Esophagus muscularis mucosa (tissue), 4 donors: ENCODE measurements at regions not wholly inside any gene's neighbourhood (a gene's known extent, or its start where the extent isn't known, plus 50 kb on each side); places are given as distances from the start of the nearest gene placed in this dataset.
A peak's percentile ranks its signal among the peaks of the same experiment; 100 is the strongest.

Experiments used
- DNase-seq: peaks from one replicate; pipeline ENCODE4 v3.0.0-alpha.2; 2017; ENCODE audit errors: extremely low spot score
- H3K27ac ChIP-seq, 4 donors: fragments of 200-600 bp; sonication (generic); replicated peaks in 1 of 4; 1 replicate in 3 of 4; 2 replicates in 1 of 4; pipeline ENCODE4 v1.5.1; 2016 to 2019; ENCODE audit warnings: mild to moderate bottlenecking in 1 of 4
- H3K27me3 ChIP-seq, 4 donors: fragments of 200-600 bp; sonication (generic); one replicate each; pipeline versions ENCODE4 v1.5.1 to v1.6.0; 2016 to 2019
- H3K36me3 ChIP-seq, 4 donors: fragments of 200-600 bp; sonication (generic); one replicate each; pipeline ENCODE4 v1.5.1; 2016 to 2019
- H3K4me1 ChIP-seq, 4 donors: fragments of 200-600 bp; sonication (generic); one replicate each; pipeline ENCODE4 v1.5.1; 2016 to 2019
- H3K4me3 ChIP-seq, 4 donors: fragments of 200-600 bp; sonication (generic); 1 replicate in 2 of 4; 2 replicates in 2 of 4; pipeline ENCODE4 v1.5.1; 2016 to 2019; ENCODE audit warnings: mild to moderate bottlenecking in 4 of 4, moderate library complexity in 1 of 4
- H3K9me3 ChIP-seq, 4 donors: fragments of 200-600 bp; sonication (generic); 1 replicate in 3 of 4; 2 replicates in 1 of 4; pipeline ENCODE4 v1.5.1; 2016 to 2019
- EP300 ChIP-seq: sonication (generic); formaldehyde crosslinking; IDR thresholded peaks from one replicate; pipeline ENCODE4 v1.6.1; 2017; ENCODE audit warnings: antibody characterized with exemption
- POLR2A ChIP-seq: fragments of 450-650 bp; IDR thresholded peaks from one replicate; pipeline ENCODE4 v1.6.1; 2017; ENCODE audit warnings: antibody characterized with exemption, moderate library complexity, mild to moderate bottlenecking, low read depth
- POLR2AphosphoS5 ChIP-seq, 2 donors: sonication (generic); formaldehyde crosslinking; IDR thresholded peaks; one replicate each; pipeline ENCODE4 v1.6.1; 2017; ENCODE audit warnings: antibody characterized with exemption in 2 of 2
- WGBS: methylation state at CpG from one replicate; pipeline ENCODE4 v1.1.5; 2018; 5-methylcytosine and 5-hydroxymethylcytosine counted together
- intact Hi-C: fragments of 100-400 bp; cut with DNase I; formaldehyde crosslinking; loops from one replicate; pipeline ENCODE4 v1.15.1; 2023
- TF ChIP-seq, protein P1 (sequence below), 3 experiments: fragments of 200-600 bp in 2 of 3; fragments of 450-650 bp in 1 of 3; sonication (generic) in 2 of 3; IDR thresholded peaks; one replicate each; pipeline ENCODE4 v1.5.1; 2017 to 2019; ENCODE audit warnings: antibody characterized with exemption in 3 of 3, mild to moderate bottlenecking in 2 of 3, moderate library complexity in 1 of 3

DNA sequence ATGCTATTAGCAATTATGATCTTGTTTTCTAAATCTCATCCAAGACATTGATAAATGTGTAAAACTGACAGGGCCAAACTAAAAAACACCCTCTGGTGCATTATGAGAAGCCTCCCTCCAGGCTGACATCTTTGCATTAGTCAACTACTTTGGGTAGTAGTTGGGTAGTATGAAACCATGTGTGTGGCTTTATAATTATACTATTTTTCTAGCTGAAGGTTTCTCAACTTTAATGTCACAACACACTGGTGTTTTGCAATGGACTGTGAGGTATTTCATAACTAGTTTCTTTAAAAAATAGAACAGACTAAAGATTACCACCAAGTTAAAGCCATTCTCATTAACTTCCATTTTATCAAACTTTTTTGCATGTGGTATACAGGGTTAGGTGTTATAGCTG, 73.1 kb upstream of the RBMS1 start:
- peaks cover 0 to under 1% (median 0%) of the 10 kb centered on the region in 4 donors for H3K9me3 ChIP-seq

DNA sequence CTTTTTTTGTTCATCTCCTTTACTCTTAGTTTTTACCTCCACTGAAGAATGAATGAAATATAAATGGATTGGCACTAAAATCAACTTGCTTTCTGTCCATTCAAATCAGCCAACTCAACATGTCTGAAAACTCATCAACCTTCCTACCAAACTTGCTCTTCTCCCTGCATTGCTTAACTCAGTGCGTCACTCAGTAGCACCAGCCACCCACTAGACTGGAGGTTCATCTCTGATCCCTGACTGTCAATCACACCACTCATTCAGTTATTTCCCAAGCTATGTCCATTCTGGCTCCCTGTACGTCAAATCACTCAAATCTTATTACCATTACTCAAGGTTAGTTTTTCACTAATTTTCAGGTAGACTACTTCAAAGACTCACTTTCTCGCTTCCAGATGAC, 75.2 kb upstream of the RBMS1 start:
- Histone ChIP-seq H3K27ac (no peak overlapping the region), H3K4me3 (no peak overlapping the region), H3K27me3 (no peaks in the 10 kb centered on the region), H3K36me3 (no peaks in the 10 kb centered on the region), H3K4me1 (peaks cover 0 to 5% (median 0%) of the 10 kb centered on the region in 4 donors), H3K9me3 (peaks cover 0 to 13% (median 6%) of the 10 kb centered on the region in 4 donors)
- DNase-seq: no peak
- intact Hi-C loops: no loop called here
- 92% methylated on average over 3 of the region's 3 CpGs for WGBS
- TF ChIP-seq POLR2A: no peak
- no peak for TF ChIP-seq EP300
- TF ChIP-seq POLR2AphosphoS5 (IDR thresholded peaks at IDR 0.05): no peak
- TF ChIP-seq, protein P1, sequence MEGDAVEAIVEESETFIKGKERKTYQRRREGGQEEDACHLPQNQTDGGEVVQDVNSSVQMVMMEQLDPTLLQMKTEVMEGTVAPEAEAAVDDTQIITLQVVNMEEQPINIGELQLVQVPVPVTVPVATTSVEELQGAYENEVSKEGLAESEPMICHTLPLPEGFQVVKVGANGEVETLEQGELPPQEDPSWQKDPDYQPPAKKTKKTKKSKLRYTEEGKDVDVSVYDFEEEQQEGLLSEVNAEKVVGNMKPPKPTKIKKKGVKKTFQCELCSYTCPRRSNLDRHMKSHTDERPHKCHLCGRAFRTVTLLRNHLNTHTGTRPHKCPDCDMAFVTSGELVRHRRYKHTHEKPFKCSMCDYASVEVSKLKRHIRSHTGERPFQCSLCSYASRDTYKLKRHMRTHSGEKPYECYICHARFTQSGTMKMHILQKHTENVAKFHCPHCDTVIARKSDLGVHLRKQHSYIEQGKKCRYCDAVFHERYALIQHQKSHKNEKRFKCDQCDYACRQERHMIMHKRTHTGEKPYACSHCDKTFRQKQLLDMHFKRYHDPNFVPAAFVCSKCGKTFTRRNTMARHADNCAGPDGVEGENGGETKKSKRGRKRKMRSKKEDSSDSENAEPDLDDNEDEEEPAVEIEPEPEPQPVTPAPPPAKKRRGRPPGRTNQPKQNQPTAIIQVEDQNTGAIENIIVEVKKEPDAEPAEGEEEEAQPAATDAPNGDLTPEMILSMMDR (IDR thresholded peaks at IDR 0.05): no peak

More for the DNA sequence above, 73.1 kb upstream of the RBMS1 start:
- Histone ChIP-seq H3K4me3 (no peak overlapping the region), H3K27me3 (no peaks in the 10 kb centered on the region), H3K4me1 (peaks cover 0 to 5% (median under 1%) of the 10 kb centered on the region in 4 donors), H3K27ac (no peak overlapping the region), H3K36me3 (no peaks in the 10 kb centered on the region)
- intact Hi-C loops: no loop called here
- TF ChIP-seq POLR2A (no peak), POLR2AphosphoS5 (IDR thresholded peaks at IDR 0.05) (peak in 1 of 2 donors; percentile 37), EP300 (no peak)
- TF ChIP-seq, protein P1 (IDR thresholded peaks at IDR 0.05): no peak
- no peak for DNase-seq

DNA sequence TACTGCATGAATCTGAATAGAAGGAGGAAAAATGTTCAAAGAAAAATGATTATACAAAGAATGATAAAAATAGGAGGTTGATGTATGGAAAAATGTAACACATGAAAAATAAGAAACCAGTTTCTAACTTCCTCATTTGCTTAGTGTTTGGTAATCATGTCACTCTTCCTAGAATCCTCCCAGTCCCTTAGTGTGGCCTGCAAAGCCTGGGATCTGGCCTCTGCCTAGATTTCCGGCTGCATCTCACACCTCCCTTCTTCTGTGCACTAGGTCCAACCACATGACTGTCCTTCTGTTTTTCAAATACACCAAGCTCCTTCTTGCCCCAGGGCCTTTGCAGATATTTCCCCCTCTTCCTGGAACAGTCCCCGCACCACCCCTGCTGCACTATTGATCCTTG, 76.8 kb upstream of the RBMS1 start:
- no peak for DNase-seq
- Histone ChIP-seq H3K4me3 (no peak overlapping the region), H3K36me3 (no peaks in the 10 kb centered on the region), H3K27me3 (no peaks in the 10 kb centered on the region), H3K4me1 (peaks cover 0 to 2% (median 0%) of the 10 kb centered on the region in 4 donors), H3K27ac (no peak overlapping the region), H3K9me3 (peaks cover 0 to 13% (median 6%) of the 10 kb centered on the region in 4 donors)
- intact Hi-C loops: no loop called here
- no peak for TF ChIP-seq EP300
- no peak for TF ChIP-seq POLR2AphosphoS5 (IDR thresholded peaks at IDR 0.05)
- TF ChIP-seq POLR2A: no peak
- TF ChIP-seq, protein P1 (IDR thresholded peaks at IDR 0.05): no peak
- WGBS: 81% methylated on average over 2 of the region's 2 CpGs

DNA sequence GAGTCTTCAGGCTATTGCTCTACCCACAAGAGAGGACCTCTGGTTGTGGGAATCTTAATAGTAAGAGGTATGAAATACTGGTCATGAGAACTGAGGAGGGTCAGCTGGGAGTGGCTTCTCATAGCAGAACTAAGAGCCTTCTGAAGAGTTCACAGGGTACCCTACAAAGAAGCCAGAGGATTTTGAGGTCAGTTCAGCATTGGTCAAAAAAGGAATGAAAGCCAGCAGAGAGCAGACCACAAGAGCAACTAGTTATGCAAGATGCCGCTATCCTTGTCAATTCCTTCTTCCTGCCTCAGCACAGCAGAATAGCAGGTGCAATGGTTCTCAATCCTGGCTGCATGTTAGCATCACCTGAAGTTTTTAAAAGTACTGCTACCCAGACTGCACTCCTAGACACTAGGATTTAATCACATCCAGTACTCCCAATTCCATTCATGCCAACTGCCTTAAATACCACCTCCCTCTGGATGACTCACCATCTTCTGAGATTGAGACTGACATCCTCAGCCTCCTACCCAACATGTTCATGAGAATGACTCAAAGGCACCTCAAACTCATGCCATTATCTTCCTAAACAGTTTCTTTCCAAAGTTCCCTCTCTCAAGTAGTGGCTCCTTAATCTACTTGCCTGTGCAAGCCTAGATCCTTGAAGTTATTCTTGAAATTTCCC, 81.0 kb upstream of the RBMS1 start:
- H3K36me3 ChIP-seq: no peaks in the 10 kb centered on the region
- peaks cover 7 to 12% (median 10%) of the 10 kb centered on the region in 4 donors for H3K4me1 ChIP-seq
- H3K27ac ChIP-seq: no peak overlapping the region
- intact Hi-C loops: no loop called here
- TF ChIP-seq, protein P1 (IDR thresholded peaks at IDR 0.05): no peak
- DNase-seq: no peak
- no peaks in the 10 kb centered on the region for H3K27me3 ChIP-seq
- WGBS: 82% methylated on average over 1 of the region's 1 CpG
- no peak overlapping the region for H3K4me3 ChIP-seq
- peaks cover 0 to 13% (median 6%) of the 10 kb centered on the region in 4 donors for H3K9me3 ChIP-seq

DNA sequence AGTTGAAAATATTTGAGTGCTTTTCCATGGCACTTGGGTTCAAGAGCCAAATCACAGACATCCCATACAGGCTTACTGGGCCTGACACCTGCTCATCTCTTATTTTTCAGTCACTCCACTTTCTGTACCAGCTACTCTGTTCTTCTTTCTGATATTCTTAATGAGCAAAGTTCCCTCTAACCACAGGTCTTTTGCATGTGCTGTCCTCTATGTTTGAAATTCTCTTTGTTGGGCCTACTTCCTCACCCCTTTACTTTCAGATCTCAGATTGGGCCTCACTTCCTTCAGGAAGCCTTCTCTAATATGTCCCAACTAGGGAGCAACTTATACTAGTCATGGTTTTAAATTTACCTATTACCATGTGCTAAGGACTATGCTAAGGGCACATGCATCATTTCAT, 81.8 kb upstream of the RBMS1 start:
- intact Hi-C loops: no loop called here
- Histone ChIP-seq H3K27me3 (no peaks in the 10 kb centered on the region), H3K27ac (no peak overlapping the region), H3K9me3 (peaks cover 0 to 13% (median 6%) of the 10 kb centered on the region in 4 donors), H3K36me3 (no peaks in the 10 kb centered on the region), H3K4me1 (peaks cover 7 to 12% (median 10%) of the 10 kb centered on the region in 4 donors), H3K4me3 (no peak overlapping the region)
- TF ChIP-seq POLR2A: no peak
- no peak for TF ChIP-seq EP300
- TF ChIP-seq, protein P1 (IDR thresholded peaks at IDR 0.05): no peak
- no peak for TF ChIP-seq POLR2AphosphoS5 (IDR thresholded peaks at IDR 0.05)
- no peak for DNase-seq
